T-helper 1 cell treated with Interleukin-12 subunit alpha and Interleukin-12 subunit beta and Interleukin-4 antibody, amounts not matched to agents 30 ng/mL and 1 ng/mL, for 36 hours (primary cell): ENCODE measurements at regions not wholly inside any gene's neighbourhood (a gene's known extent, or its start where the extent isn't known, plus 50 kb on each side); places are given as distances from the start of the nearest gene placed in this dataset.

Experiments used
- intact Hi-C: fragments of 100-400 bp; cut with micrococcal nuclease; formaldehyde crosslinking; loops from one replicate; pipeline ENCODE4 v1.15.1; 2024

DNA sequence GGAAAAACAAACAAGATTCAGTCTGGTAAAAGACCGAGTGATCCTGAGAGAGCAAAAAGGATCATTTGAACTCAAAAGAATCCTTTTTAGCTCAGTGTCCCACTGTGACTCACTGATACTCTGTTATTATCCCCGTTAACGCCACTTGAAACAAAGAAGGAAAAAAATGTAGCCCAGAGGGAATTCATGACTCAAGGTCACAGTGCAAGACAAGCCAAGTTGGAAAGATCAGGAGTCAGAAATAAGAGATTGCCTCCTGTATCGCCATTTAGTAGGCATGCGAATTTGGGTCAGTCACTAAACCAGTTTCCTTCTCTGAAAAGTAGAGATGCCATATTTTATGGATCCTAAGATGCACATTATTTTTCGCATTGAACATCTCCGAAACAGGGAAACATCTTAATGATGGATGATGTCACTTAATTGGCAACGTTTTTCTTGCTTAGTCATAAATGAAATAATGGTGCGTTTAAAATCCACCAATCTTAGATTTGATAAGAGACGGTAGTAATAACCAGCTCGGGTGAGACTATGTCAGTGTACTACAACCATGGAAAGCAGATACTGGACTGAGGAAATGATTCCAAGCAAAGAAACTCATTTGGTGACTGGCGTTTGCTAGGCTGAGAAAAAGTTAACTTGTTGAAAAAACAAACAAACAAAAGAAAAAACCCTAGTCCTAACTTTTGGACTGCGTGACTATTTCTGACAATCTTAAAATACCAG lies 502.0 kb upstream of the CELF2 start:
- intact Hi-C loops: no loop called here

GRCh38 chr10:10516346-10517130 lies 501.1 kb upstream of the CELF2 start:
- intact Hi-C loops: no loop called here

DNA sequence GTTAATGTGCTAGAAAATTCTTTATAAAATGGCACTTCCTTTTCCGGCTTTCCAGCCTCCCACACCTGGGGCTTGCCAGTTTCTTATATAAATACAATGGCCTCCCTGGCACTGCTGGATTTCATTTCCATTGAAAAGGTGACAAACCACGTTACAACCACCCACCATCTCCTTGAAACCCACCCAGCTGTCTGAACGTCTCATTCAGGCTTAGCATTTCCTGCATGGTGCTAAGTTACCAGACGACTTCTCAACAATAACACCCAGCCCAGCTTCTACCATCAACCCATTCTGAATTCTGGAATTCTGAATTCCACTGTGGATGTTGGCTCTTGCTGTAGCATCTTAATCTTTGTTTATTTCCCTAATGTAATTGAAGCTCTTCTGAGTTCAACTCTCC lies 499.8 kb upstream of the CELF2 start:
- intact Hi-C loops: no loop called here

DNA sequence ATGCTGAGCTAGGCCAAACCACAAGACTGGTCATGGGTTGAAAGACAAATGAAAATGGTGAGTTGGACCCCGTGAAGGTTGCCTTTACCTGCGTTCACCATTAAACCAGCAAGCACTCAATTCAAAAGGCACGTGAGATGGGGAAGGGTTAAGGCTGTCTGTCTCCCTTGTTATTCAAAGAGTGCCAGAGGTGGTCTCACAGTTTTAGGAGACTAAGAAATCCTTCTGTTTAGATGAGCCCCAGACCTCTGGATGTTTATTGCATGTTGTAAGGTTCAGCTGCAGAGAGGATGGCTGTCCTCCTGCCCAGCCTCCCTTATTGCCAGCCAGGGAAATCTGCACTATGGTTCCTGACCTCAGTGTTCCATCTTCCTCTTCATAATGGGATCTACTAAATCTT lies 498.0 kb upstream of the CELF2 start:
- intact Hi-C loops: no loop called here

DNA sequence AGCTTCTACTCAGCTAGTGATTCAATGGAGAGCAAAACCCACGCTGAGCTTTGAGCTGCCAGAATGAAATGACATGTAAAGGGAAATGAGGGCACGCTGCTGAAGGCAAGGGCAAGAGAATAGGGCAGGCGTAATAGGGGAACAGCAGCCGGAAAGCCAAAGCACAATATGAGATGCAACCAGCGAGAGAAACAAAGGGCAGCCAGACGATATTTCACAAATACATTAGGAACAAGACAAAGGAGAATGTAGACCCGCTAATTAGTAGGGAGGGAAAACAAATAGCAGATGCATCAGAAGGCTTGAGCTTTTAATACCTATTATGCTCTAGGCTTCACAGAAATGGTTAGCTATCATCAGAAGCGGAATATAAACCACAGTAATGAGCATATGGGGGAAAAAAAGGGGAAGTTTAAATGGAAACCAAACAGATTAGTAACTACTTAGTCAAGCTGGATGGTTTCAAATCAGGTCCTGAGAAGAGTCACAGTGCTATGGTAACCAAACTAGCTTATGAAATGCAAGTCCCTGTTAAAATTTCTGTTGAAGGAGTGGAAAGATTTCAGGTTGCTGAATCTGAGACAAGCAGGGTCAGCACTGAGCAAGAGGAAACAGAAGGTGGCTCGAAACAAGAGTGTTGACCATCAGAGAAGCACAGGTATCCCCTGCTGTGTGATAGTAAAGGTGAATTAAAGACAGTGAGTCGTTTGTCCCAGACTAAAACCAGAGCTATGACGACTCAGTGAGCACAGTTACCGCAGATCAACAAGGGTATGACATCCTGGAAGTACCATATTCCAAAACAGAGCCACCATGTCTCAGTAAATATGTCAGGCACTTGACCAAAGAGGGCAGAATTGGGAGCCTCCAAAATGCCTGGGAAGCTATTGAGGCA lies 496.9 kb upstream of the CELF2 start:
- intact Hi-C loops: no loop called here

DNA sequence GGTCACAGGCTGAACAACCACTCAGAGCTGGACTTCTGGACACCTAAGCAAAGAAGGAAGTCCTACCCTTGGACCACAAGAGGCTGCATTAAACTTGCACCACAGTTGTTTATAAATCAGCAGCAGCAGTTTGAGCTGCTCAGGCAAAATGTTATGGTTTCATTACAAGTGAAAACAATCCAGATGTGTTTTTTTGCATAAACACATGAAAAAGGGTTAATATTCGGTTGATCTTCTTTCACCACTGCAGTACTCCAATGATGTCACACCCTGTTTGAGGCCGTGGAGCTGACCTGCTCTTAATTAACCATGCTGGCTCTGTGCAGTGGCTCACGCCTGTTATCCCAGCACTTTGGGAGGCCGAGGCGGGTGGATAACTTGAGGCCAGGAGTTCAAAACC lies 490.8 kb upstream of the CELF2 start:
- intact Hi-C loops: no loop called here

GRCh38 chr10:10527861-10528562 lies 489.7 kb upstream of the CELF2 start:
- intact Hi-C loops: no loop called here

- intact Hi-C loops: no loop called here
Observed at GRCh38 chr10:10528563-10528910, 489.1 kb upstream of the CELF2 start.

DNA sequence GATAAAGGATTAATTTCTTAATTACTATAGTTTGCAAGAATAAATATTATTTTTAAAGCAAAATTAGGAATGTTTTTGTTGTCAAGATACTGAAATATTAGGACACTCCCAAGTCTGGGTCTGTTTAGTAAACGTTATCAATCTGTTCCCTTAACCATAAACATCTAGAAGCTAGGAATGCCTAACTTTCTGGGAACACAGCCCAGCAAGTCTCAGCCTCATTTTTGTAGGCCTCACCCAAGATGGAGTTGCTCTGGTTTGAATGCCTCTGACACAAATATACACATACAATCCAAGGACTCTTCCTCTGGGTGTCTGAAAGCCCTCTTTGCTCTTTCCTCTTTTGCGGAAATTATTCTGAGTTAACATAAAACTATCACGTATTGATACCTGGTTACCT lies 487.4 kb upstream of the CELF2 start:
- intact Hi-C loops: no loop called here

DNA sequence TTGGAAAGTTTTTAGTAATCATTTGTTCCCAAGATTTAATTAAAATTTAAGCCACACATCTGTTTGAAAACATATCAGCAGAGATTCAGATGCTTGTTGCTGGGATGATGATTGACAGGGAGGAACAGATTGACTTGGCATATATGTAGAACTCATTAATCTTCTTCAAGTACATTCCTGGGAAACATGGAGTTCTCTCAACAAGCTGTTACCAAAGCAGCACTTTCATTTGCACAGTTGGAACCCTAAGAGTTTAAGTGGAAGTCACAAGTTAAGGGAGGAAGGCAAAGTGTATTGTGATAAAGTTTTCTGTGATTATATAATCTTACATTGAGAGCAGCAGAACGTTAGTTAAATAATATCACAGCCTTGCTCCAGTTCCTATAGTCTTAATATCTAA lies 485.4 kb upstream of the CELF2 start:
- intact Hi-C loops: no loop called here

DNA sequence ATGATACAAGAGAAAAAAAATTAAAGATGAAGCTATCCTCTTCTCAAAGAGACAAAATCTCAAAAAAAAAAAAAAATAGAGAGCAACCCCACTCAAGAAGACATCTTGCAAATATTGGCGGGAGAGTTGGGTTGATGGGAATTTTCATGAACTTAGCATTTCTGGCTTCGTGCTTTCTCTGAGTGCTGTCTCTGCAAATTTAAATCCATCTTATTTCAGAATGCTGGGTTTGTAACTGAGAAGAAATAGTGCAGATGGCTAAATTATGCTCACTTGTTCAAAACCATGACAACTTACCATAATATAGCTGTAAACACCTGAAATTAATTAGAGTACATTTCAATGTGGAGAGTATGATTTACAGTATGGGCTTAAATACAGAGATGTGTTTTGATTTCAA lies 484.8 kb upstream of the CELF2 start:
- intact Hi-C loops: no loop called here

- intact Hi-C loops: no loop called here
Observed at GRCh38 chr10:10533437-10533836, 484.2 kb upstream of the CELF2 start.

GRCh38 chr10:10538326-10538725 lies 479.3 kb upstream of the CELF2 start:
- intact Hi-C loops: no loop called here

GRCh38 chr10:10540398-10540797 lies 477.3 kb upstream of the CELF2 start:
- intact Hi-C loops: no loop called here

- intact Hi-C loops: no loop called here
Observed at GRCh38 chr10:10542477-10542876, 475.2 kb upstream of the CELF2 start.

DNA sequence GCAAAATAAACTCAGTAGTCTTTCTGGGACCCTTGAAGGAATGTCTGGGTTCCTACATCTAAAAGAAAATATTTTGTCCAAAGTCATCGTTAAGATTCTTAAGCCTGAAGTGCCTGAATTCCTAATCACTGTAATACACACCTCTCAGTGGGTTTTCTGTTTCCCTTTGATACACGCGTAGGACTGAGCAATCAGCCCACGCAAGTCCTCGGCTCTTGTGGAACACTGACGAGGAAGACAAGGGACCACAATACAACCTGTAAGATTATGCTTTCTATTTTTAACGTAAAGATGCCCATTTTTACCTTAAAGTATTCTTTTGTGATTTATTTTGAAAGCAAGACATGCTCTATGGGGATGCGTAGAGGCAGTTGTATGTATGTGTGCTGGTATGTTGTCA lies 472.8 kb upstream of the CELF2 start:
- intact Hi-C loops: no loop called here

GRCh38 chr10:10545771-10546170 lies 471.9 kb upstream of the CELF2 start:
- intact Hi-C loops: no loop called here

DNA sequence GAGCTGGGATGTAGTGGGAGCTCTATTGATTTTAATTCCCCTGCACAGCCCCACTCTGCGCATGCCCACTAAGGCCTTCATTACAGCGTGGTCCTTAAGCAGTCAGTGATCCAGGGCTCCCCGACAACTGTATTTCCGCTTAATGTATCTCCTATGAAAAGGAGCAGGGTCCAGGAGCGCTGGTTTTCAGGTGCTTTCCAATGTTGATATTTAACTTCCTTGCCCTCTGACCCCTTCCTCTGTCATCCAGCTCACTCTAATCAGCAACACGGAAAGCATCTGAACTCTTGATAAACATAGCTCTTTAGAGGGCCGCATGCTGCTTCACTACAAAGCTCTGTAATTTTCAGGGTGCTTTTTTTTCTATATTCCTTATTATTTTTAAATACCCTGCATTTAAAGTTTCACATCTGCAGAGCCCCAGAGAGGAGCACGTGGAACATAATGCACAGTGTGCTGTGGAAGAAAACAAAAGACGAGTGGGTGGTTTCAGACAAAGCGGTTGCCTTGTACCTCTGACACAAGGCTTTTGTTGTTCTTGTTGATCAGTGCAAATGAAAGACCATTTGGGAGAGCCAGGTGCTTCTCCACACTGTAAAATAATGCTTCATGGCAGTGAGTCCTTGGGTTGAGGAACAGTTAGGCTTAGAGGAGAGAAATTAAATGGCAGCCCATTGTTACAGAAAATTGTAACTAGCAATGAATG lies 465.9 kb upstream of the CELF2 start:
- intact Hi-C loops: no loop called here

- intact Hi-C loops: no loop called here
Observed at GRCh38 chr10:10552948-10553347, 464.7 kb upstream of the CELF2 start.

DNA sequence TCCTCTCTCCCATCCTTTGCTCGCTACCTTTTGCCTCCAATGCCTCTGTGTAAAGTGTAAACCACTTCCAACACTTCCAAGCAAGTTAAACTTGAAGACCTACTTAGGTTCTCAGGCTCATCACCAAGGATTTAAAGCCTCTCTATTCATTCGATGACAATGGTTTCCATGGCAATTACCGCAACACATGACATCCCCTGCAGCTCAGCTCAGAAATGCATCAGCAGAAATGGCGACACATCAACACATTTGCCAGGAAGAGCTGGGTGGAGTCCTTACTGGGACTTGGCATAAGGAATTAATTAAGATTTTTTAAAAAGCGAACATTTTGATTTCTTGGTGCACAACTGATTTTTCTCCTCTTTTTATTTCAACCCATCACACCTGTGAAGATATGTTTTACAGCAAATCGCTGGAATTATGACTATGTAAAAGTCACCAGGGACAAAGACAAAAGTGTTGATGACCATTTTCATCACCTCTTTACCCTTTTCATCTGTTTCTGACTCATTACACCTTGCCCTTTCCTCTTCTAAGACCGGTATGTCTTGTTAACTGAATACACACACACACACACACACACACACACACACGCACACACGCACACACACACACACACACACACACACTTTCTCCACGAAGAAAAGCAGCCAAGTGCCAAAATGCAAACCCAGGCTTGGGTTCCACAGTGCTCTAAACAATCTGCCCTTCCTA lies 453.4 kb upstream of the CELF2 start:
- intact Hi-C loops: no loop called here
